GM18867 (cell line): ENCODE measurements at regions not wholly inside any gene's neighbourhood (a gene's known extent, or its start where the extent isn't known, plus 50 kb on each side); places are given as distances from the start of the nearest gene placed in this dataset.

Experiments
- ATAC-seq: cut with Tn5 transposase; IDR thresholded peaks from one replicate; pipeline ENCODE4 v1.9.1; 2021; ENCODE audit warnings: mild to moderate bottlenecking, moderate library complexity; ENCODE audit not compliant: unreplicated experiment

DNA sequence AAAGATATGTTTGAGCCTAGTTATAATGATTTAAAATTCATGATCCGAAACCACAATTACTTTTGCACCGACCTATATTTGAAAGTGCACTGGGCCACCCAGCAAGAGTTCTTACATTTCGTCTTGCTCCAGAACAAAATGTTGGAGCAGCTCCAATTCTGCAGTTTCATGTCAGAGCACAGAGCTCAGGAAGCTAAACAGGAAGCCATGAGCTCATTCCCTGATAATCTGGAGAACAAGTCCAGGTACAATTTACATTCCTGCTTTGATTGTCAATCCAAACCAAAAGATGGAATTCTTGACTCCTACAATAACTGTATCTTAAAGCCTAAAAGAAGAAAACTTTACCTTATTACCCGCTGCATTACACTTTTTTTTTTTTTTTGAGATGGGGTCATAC lies 131.8 kb downstream of the KCTD12 start:
- no peak for ATAC-seq

- no peak for ATAC-seq
Observed at GRCh38 chr13:76751278-76751677, 134.9 kb downstream of the KCTD12 start.

DNA sequence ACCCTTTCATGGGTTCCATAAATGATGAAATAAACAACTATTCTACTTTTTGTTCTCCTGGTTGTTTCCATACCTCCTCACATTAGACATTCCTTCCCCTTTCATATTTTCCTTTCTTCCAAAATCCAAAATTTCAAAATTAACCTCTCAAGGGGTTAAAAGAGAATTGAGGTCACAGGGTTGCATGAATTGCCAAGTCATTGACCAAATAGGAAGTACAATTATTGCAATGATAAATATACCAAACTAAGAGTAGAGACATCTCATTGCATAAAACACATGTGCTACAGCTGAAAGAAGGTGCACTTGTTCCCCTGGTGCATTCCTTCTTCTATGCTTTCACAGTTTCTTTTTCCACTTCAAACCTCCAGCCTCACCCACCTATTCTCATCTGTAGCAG lies 136.1 kb downstream of the KCTD12 start:
- no peak for ATAC-seq

- ATAC-seq, result peak; percentile 86
Observed at GRCh38 chr13:76745261-76746200, 140.7 kb downstream of the KCTD12 start.

DNA sequence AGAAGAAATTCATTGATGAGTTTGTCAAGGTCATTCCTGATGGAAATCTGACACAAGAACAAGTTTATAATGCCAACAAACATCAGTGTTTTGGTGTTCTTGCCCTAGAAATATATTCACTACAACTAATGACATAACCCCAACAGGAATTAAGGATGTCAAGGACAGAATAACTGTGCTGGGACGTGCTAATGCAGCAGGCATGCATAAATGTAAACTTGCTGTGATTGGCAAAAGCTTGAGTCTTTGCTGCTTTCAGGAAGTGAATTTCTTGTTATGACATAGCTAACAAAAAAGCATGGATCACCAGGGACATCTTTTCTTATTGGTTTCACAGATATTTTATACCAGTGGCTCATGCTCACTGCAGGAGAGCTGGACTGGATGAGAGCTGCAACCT lies 144.6 kb downstream of the KCTD12 start:
- no peak for ATAC-seq

DNA sequence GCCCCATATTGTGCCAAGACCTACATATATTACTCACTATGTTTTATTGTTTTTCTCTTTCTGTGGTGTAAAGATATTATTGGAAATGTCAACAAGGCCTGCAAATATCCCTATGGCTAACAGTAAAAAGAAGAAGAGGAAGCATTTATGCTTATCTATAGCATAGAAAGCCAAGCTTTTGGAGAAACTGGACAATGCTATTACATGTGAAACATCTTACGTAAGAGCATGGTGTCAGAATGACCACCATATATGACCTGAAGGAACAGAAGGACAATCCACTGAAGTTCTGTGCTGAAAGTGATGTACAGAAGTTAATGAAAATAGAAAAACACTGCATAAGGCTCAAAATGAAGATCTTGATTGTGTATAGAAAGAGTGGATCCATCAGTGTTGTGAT lies 145.2 kb downstream of the KCTD12 start:
- no peak for ATAC-seq

DNA sequence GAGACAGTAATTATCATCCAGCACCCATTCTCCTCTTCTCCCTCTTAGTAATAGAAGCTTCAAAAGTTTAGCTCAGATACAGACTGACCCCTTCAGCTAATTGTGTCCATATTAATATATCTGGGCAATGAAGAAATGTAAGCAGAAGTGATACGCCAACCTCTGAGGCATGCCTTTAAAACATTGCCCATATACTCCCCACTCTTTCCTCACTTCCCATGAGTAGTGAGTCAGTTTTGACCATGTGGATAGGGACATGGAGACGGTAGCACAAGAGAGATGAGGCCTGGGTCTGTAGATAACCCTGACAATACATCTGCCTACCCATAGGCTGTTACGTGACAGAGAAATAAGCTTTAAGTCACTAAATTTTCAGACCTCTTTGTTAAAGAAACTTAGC lies 147.6 kb downstream of the KCTD12 start:
- no peak for ATAC-seq

DNA sequence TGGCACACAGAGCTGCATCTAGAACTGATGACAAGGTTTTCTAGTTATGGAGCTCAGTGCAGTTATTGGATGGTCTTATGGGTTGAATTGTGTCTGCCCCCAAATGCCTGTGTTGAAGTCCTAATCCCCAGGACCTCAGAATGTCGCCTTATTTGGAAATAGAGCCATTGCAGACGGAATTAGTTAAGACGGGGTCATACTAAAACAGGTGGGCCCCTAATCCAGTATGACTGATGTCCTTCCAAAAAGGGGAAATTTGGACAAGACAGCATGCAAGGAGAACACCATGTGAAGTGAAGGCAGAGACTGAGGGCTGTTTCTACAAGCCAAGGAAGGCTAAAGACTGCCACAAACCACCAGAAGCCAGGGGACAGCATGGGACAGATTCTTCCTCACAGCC lies 148.7 kb downstream of the KCTD12 start:
- no peak for ATAC-seq

DNA sequence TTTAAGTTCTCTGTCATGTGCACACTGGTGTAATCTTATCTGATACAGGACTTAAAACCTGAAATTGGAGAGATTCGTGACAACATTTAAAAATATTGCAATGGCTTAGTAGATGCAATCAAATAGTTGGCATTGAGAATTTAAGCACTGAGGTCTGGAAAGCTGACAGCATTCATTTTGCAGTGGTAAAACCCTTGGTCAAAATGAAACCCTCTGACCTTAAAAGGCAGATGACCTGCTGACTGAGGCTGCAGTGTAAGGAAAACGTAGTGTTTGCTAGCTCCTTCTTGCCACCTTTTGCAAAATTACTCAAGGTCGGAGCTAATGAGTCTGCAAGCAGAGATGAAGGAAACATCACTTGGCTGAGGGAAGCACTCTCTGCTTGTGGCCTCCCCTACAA lies 150.6 kb downstream of the KCTD12 start:
- peak; percentile 59 for ATAC-seq

GRCh38 chr13:76733671-76734070 lies 152.5 kb downstream of the KCTD12 start:
- ATAC-seq, result no peak

- ATAC-seq, result no peak
Observed at GRCh38 chr13:76732367-76732766, 153.8 kb downstream of the KCTD12 start.

DNA sequence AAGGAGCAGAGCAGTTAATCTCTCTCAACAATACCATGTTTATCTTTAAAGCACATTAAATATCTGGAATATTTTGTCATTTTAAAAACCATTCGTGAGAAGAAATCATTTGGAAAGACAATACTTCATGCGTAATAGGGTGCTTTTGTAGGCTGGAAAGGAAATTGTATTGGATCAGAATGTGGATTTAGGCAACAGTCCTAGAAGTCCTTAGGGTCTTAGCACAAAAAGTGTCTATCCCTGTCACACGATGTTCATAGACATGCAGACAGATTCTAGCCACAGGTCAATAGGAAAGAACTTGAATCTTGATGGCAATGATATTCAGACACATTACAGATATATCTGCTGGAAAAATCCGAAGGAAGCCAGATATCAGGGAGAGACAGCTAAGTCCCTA lies 156.0 kb downstream of the KCTD12 start:
- ATAC-seq, result no peak

GRCh38 chr13:76729691-76730090 lies 156.5 kb downstream of the KCTD12 start:
- ATAC-seq, result no peak

GRCh38 chr13:76725896-76726295 lies 160.3 kb downstream of the KCTD12 start:
- no peak for ATAC-seq

GRCh38 chr13:76725211-76725610 lies 161.0 kb downstream of the KCTD12 start:
- ATAC-seq, result no peak

GRCh38 chr13:76724421-76724820 lies 161.8 kb downstream of the KCTD12 start:
- no peak for ATAC-seq

- no peak for ATAC-seq
Observed at GRCh38 chr13:76723551-76724232, 162.5 kb downstream of the KCTD12 start.

DNA sequence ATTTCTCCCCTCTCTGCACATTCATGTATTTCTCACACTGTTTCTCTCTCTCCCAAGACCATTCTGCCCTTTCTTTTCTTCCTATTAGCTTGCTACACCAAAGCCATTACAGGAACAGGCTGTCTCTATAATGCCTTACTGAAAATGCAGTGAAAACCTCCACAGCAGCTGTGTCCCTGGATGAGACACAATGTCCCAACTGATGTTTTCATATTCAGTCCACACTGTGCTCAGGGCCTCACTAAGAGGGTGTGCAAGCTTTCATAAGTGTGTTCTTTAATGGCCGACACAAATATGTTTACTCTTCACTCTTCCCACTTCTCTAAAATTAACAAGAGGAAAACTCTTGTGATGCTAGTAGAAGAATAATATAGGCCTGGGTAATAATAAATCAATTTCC lies 163.4 kb downstream of the KCTD12 start:
- ATAC-seq, result no peak

- ATAC-seq, result no peak
Observed at GRCh38 chr13:76720821-76721220, 165.4 kb downstream of the KCTD12 start.

DNA sequence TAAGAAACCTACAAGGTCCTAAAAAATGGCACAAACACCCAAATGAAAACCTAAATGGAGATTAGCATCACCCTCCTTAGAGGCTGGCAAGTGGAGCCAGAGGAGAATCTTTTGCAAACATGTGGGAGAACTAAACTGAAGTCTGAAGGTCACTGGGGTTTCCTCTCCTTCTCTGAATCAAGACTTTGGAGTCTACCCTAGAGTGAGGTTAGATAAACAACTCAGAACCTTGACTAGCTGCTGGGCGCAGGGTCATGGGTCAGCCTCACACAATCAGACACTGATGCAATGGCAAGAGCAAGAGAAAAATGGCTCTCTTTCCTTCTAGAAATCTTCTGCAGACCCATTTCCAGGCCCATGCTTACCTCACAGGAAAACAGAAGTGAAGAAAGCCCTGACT lies 165.8 kb downstream of the KCTD12 start:
- ATAC-seq, result no peak

DNA sequence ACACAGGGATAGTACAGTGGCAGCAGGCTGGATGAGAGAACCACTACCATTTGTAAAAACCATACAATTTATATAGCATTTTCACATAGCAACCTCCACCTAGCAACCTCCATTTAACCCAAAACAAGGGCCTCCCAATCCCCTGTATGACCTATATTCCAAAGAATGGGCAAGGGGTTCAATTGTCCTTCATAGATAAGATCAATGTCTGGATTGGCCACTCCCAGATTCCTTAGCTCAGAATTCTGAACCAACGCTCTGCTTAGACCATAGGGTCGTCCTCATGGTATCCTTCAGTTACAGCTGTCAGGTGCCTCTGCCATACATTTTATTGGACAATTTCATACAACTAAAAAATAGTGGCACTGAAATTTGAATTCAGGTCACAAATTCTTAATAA lies 166.2 kb downstream of the KCTD12 start:
- ATAC-seq, result no peak

DNA sequence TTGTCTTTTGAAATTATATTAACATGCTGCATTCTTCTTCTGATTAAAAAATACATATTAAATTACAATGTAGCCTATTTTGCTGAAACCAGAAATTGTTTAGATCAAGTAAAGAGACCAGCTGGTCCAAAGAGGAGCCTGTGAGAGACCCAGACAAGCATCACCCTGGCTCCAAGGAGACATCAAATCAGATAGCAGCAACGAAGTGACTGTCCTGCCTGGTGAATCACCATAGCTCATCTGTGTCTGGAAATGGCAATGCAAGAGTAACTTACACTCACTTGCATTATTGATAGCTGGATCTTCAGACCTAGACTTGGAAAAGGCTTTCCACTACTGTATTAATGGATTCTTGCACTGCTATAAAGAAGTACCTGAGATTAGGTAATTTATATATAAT lies 169.1 kb downstream of the KCTD12 start:
- ATAC-seq, result no peak
